Vagina (tissue), 2 donors: ENCODE measurements at regions not wholly inside any gene's neighbourhood (a gene's known extent, or its start where the extent isn't known, plus 50 kb on each side); places are given as distances from the start of the nearest gene placed in this dataset.

Source experiments
- POLR2AphosphoS5 ChIP-seq, 2 donors: sonication (generic); formaldehyde crosslinking; IDR thresholded peaks; one replicate each; pipeline ENCODE4 v1.9.0; 2017; ENCODE audit warnings: antibody characterized with exemption in 2 of 2, mild to moderate bottlenecking in 2 of 2, low read depth in 1 of 2; ENCODE audit not compliant: insufficient read depth in 1 of 2
- TF ChIP-seq, protein P1 (sequence below), 3 experiments: fragments of 450-650 bp in 2 of 3; fragments of 200-600 bp in 1 of 3; sonication (generic) in 1 of 3; IDR thresholded peaks; one replicate each; pipeline ENCODE4 v1.5.1; 2017 to 2019; ENCODE audit warnings: antibody characterized with exemption in 3 of 3, mild to moderate bottlenecking in 2 of 3, moderate library complexity in 2 of 3

DNA sequence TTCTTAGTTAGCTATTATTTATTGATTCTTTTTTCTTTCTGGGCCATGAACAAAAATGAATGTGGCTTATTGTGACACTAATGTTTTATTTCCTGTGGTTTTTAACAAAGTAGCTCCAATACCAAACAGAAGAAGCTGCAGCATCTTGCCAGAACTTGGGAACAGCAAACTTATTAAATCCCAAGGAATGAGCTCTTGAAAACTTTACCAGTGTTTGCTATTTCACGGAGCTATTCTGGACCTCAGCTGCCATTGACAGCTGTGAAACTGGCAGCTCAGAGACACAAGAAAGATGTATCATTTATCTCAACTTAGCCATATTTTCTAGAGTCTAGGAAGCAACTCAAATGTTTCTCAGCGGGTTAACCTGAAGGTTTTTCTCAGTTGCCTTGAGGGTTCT lies 91.0 kb upstream of the NEUROD1 start:
- TF ChIP-seq, protein P1, sequence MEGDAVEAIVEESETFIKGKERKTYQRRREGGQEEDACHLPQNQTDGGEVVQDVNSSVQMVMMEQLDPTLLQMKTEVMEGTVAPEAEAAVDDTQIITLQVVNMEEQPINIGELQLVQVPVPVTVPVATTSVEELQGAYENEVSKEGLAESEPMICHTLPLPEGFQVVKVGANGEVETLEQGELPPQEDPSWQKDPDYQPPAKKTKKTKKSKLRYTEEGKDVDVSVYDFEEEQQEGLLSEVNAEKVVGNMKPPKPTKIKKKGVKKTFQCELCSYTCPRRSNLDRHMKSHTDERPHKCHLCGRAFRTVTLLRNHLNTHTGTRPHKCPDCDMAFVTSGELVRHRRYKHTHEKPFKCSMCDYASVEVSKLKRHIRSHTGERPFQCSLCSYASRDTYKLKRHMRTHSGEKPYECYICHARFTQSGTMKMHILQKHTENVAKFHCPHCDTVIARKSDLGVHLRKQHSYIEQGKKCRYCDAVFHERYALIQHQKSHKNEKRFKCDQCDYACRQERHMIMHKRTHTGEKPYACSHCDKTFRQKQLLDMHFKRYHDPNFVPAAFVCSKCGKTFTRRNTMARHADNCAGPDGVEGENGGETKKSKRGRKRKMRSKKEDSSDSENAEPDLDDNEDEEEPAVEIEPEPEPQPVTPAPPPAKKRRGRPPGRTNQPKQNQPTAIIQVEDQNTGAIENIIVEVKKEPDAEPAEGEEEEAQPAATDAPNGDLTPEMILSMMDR (IDR thresholded peaks at IDR 0.05): no peak
- TF ChIP-seq POLR2AphosphoS5 (IDR thresholded peaks at IDR 0.05; ENCODE audit: insufficient read depth in 1 of 2, low read depth in 1 of 2): no peak
